GM20431 (cell line): ENCODE measurements at regions not wholly inside any gene's neighbourhood (a gene's known extent, or its start where the extent isn't known, plus 50 kb on each side); places are given as distances from the start of the nearest gene placed in this dataset.
"Not testable (repeated sequence)": the region's sequence is repeated elsewhere in the genome, so short reads cannot be mapped to it uniquely, and the experiment has no call there.

Experiments used
- in situ Hi-C: fragments of 300-500 bp; cut with MseI, MboI; formaldehyde crosslinking; loops from one replicate; pipeline ENCODE4 v1.15.0; 2020; ENCODE audit warnings: low sequenced_read_pairs; ENCODE audit not compliant: unreplicated experiment

DNA sequence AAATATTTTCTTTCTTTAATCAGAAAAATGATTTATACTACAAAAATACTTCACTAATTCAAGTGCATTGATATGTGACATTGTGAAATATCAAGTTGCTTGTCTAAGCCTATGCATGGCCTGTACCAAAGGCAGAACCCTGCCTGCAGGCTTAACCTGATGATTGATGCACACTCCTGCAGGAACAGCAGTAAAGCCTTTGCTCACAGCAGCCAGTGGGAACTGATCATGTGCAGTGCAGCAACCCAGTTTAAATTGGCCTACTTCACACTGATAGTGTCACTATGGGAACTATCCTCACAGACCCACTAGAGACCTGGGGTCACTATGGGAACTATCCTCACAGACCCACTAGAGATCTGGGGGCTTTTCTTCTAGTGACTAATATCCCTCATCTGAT, 603.8 kb downstream of the RAPGEF2 start:
- in situ Hi-C loops, result no loop called here

DNA sequence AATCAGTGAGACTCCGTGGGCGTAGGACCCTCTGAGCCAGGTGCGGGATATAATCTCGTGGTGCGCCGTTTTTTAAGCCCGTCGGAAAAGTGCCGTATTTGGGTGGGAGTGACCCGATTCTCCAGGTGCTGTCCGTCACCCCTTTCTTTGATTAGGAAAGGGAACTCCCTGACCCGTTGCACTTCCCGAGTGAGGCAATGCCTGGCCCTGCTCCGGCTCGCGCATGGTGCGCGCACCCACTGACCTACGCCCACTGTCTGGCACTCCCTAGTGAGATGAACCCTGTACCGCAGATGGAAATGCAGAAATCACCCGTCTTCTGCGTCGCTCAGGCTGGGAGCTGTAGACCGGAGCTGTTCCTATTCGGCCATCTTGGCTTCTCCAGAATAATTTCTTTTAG, 612.3 kb downstream of the RAPGEF2 start:
- in situ Hi-C loops, result not testable (repeated sequence)

GRCh38 chr4:159719531-159719930, 616.7 kb downstream of the RAPGEF2 start:
- in situ Hi-C loops, result no loop called here

DNA sequence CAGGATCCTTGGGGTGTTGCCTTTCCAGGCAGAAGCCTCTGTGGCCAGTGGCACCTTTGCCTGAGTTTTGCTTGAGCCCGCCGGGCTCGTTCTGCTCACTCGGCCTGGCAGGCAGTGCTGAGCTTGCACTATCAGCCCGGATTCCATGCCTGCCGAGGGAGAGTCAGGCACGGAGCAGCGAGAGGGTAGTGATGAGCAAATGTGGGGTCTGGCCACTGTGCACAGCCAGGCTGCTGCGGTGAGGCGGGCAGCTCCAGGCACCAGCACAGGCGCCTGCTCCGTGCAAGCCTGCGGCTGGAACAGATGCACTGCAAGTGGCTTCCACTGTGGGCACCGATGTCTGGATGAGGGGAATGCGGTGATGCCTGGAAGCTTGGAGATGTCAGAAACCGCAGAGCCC, 619.2 kb downstream of the RAPGEF2 start:
- in situ Hi-C loops, result no loop called here

DNA sequence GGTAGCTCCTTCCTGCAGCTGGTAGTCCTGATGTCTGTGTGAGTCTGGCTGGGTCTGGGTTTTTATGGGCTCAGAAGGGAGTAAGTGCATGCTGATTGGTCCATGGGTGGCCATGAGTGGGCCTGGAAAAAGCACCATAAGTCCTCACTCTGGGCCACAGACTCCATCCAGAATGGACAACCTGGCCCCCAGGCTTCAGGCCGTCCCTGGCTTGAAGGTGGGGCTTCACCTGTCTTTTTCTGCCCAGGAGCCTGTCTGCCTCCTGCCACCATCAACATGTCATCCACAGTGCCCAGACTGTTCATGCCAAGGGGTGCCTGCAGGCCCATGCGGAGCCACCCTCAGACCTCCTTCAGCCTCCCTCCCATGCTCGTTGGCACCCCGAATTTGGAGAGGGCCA, 620.0 kb downstream of the RAPGEF2 start:
- in situ Hi-C loops, result no loop called here

DNA sequence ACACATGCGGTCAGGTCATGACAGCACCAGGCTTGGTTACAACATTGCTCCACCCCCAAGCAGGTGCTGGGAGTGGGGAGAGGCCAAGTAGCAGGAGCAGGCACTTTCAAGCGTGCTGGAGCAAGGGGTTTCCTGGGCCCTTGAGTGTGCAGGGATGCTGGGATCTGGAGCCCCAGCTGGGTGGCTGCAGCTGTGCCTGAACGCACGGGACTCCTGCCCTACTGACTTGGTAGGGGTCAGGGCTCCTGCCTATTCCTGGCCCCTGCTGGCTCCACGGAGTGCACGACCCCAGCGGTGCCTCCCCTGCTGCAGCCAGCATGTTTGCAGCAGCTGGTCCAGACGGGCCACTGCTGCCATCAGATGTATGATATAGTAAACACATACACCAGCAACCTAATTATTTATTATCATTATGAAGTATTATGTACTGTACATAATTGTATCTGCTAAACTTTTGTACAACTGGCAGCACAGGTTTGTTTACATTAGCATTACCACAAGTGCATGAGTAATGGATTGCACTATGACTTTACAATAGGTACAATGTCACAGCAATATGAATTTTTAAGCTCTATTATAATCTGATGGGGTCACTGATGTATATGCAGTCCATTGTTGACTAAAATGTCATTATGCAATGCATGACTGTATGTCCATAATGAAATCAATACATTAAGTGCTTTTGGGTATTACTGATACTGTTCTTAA, 620.6 kb downstream of the RAPGEF2 start:
- in situ Hi-C loops, result no loop called here

DNA sequence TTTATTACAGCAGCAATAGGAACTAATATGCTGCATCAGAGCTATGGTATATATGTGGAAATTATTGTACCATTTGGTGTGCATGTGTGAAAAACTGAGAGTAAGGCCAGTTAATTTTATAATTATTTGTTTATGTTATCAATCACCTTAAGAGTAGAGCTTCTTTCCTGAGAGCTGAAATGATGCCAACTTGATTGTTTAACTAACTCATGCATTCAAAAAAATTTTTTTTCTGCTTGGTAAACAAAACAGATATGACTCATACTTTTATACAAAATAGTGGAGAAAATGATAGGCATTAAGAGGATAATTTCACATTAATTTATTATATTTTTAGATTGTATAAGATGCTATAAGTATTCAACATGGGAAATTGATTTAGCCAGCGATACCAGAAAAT, 622.7 kb downstream of the RAPGEF2 start:
- in situ Hi-C loops, result no loop called here

DNA sequence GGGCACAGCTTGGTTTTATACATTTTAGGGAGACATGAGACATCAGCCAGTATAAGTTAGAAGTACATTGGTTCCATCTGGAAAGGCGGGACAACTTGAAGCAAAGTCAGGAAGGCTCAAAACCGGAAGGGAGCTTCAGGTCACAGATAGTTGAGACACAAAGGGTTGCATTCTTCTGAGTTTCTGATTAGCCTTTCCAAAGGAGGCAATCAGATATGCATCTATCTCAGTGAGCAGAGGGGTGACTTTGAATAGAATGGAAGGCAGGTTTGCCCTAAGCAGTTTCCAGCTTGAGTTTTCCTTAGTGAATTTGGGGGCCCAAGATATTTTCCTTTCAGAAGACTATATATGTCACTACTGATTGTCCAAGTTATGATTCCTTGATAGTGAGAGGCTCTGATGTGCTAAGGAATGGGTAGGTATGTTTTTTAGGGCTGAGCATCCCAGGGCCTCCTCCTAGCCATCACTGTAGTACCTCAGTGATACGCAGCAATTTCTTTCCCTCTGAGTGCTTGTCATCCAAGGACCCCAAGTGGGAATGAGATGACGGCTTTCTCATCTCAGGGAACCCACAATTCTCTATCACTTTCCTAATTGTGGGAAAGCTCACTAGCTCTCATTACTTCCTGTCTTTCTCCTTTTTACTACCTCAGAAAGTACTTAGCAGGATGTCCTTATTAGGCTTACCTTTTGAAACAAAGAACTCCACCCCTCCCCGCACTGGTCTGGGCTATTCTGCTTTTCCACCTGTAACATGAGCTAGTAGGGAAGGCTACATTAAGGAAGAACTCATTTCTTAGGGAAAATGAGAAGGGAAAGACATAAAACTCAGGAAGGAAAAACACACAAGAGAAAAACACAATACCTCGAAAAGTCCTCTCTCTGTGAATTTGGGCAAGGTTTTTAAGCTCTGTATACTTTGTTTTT, 632.7 kb downstream of the RAPGEF2 start:
- in situ Hi-C loops, result no loop called here

- in situ Hi-C loops, result no loop called here
Observed at GRCh38 chr4:159736411-159736810, 633.5 kb downstream of the RAPGEF2 start.

DNA sequence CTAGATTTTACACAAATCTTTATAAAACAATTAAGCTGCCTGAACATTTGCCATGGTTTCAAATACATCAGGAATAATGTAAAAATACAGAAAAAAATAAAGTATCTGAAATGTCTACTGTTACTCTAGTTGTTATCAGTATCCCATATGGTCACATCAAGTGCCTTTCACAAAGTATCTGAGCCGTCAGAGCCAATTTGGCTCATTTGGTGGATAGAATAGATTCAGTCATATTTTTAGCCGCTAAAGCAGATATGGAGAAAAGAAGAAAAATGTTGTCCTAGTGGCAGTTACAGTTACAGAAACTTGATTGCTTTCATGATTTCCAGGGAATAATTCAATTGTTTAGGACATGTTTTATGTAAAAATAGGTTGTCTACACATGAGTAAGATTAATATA, 641.1 kb downstream of the RAPGEF2 start:
- in situ Hi-C loops, result no loop called here

DNA sequence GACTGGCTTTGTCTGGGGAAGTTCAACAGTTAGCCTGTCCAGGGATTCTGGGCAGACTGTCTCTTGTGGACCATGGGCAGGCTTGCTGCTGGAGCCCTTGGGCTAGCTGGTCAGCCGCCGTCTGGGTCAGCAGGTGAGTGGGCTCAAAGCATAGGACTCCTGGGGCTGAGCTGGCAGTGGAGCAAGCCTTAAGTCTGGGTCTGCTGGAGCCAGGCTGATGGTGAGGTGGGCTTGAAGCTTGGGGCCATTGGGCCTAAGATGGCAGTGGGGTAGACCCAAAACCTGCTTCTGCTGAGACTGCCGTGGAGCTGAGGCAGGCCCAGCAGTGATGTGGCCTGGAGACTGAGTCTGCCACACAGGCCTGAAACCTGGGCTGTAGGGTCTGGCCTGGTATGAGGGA, 645.1 kb downstream of the RAPGEF2 start:
- in situ Hi-C loops, result no loop called here

GRCh38 chr4:159748834-159749444, 646.1 kb downstream of the RAPGEF2 start:
- in situ Hi-C loops, result no loop called here

DNA sequence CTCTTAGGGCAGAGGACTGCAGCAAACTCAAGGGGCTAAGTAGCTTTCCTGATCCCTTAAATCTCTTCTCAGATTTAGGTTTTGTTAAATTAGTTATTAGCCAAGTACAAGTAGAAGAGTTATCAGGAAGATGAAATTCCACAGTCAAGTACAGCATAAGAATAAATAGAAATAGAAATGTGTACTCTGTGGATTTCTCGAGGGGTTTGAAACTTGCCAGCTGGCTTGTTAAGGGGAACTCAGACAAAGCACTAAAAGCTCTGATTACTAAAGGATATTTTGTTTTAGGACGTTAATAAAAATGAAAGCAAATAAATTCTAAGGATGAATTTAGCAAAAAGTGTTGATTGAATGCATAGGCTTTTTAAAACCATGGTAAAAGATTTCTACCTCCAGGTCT, 654.6 kb downstream of the RAPGEF2 start:
- in situ Hi-C loops, result no loop called here

DNA sequence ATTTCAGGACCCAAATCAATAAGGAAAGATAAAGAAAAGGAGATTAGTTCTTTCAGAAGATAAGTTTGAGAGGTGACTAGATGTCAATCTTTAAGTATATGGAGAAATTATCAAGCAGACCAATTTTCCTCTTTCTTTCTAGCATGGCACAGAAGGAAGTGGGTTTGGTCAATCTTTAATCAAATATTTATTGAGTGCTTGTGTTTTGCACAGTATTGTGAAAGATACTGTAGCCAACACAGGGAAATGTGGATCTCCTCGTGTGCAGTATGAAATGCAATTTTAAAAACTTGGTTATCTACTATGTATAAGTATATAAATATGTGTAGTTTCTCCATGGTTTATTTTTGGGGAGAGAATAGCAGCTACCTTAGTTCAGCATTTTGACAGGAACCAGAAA, 655.2 kb downstream of the RAPGEF2 start:
- in situ Hi-C loops, result no loop called here

- in situ Hi-C loops, result no loop called here
Observed at GRCh38 chr4:159762672-159763071, 659.8 kb downstream of the RAPGEF2 start.

- in situ Hi-C loops, result no loop called here
Observed at GRCh38 chr4:159764343-159764952, 661.6 kb downstream of the RAPGEF2 start.

DNA sequence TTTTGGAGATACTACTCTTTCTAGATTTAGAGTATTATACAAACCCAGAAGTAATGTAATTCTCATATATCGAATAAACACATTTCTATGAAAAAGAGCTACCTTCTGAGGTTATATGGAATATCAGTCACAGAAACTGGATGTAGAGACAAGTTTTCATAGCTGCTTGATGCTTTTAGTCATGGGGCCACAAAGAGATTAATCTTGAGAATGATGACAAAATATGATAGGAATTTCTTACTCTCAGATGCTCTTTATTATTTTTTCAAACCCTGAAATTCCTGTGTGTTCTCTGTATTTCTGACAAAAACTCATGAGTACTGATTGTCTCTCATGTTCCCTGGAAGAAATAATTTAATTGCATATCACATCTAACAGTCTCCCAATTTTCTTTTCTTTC, 662.5 kb downstream of the RAPGEF2 start:
- in situ Hi-C loops, result no loop called here

- in situ Hi-C loops, result no loop called here
Observed at GRCh38 chr4:159766241-159766640, 663.4 kb downstream of the RAPGEF2 start.

- in situ Hi-C loops, result no loop called here
Observed at GRCh38 chr4:159767406-159767805, 664.5 kb downstream of the RAPGEF2 start.

- in situ Hi-C loops, result no loop called here
Observed at GRCh38 chr4:159768016-159768415, 665.1 kb downstream of the RAPGEF2 start.

DNA sequence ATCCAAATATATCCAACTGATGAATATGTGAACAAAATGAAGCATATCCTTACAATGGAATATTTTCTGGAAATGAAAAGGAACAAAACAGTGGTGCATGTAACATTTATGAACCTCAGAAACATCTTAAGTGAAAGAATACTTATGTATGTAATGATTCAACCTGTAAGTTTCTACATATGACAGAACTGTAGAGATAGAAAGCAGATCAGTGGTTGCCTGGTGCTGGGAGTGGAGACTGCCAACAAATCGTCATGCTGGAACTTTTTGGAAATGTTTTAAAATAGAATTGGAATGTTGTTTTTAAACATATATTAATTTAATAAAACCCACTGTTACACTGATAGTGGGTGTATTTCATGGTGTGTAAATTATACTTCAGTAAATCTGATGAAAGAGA, 667.5 kb downstream of the RAPGEF2 start:
- in situ Hi-C loops, result no loop called here
